HCT116 (cell line): ENCODE measurements at regions not wholly inside any gene's neighbourhood (a gene's known extent, or its start where the extent isn't known, plus 50 kb on each side); places are given as distances from the start of the nearest gene placed in this dataset.

ENCODE experiments used
- ATAC-seq: fragments of 200-7000 bp; cut with Tn5 transposase; 2 replicates; pipeline ENCODE4 v1.9.1; 2020; ENCODE audit warnings: mild to moderate bottlenecking, moderate library complexity
- BruUV-seq: library from RNA; stranded (reverse); fragments of 400-500 nt; replicated peaks from 2 replicates; lab custom pipeline; 2021; lab: Mats Ljungman, UMichigan
- CTCF ChIA-PET: fragments of 300-600 bp; sonication (Branson Sonifier 250); formaldehyde crosslinking; loops from one replicate; lab custom pipeline; 2021; ENCODE audit warnings: antibody characterized with exemption; lab: Charles Lee
- POLR2A ChIA-PET: fragments of 300-600, 350-600 bp; sonication (Branson Sonifier 250); formaldehyde crosslinking; loops from one replicate; lab custom pipeline; 2021; ENCODE audit warnings: antibody characterized with exemption; lab: Charles Lee
- RAD21 ChIA-PET, 2 experiments: fragments of 300-600 bp; sonication (Branson Sonifier 250); formaldehyde crosslinking; loops; one replicate each; lab custom pipeline; 2023; ENCODE audit warnings: low total read pairs in 2 of 2; ENCODE audit not compliant: uncharacterized antibody in 2 of 2, unreplicated experiment in 2 of 2, low non-redundant PET in 1 of 2; lab: Charles Lee
- DNase-seq: peaks from one replicate; pipeline ENCODE4 v3.0.0-alpha.2; 2010; ENCODE audit warnings: low read depth, low spot score
- H2AFZ ChIP-seq: fragments of 200-600 bp; shearing (Covaris generic), sonication (generic); 2 replicates; pipeline ENCODE4 v1.6.1; 2017; ENCODE audit warnings: low read depth, mixed run types, mixed read lengths, antibody characterized with exemption, low read length; ENCODE audit not compliant: poor library complexity, severe bottlenecking
- H3K27ac ChIP-seq: 2 replicates; pipeline ENCODE4 v1.5.1; 2012; ENCODE audit warnings: low read depth, low read length
- H3K27me3 ChIP-seq: fragments of 200-600 bp; sonication (generic); 2 replicates; pipeline ENCODE4 v1.6.1; 2016; ENCODE audit warnings: mixed run types, low read length, mixed read lengths; ENCODE audit not compliant: insufficient read depth
- H3K36me3 ChIP-seq, 2 experiments: fragments of 200-500 bp in 1 of 2; fragments of 200-600 bp in 1 of 2; sonication (Bioruptor generic) in 1 of 2; sonication (generic) in 1 of 2; 2 replicates each; pipeline versions ENCODE4 v1.5.1 to v1.6.1; 2014 to 2016; ENCODE audit warnings: low read length in 2 of 2, inconsistent platforms in 1 of 2, mixed read lengths in 1 of 2, mixed run types in 1 of 2; ENCODE audit not compliant: insufficient read depth in 2 of 2, control insufficient read depth in 1 of 2
- H3K4me1 ChIP-seq, 2 experiments: fragments of 200-600 bp in 1 of 2; sonication (generic) in 1 of 2; 2 replicates each; pipeline versions ENCODE4 v1.5.1 to v1.6.1; 2012 to 2017; ENCODE audit warnings: low read length in 2 of 2, inconsistent platforms in 1 of 2, mild to moderate bottlenecking in 1 of 2, mixed read lengths in 1 of 2, mixed run types in 1 of 2, moderate library complexity in 1 of 2; ENCODE audit not compliant: insufficient read depth in 2 of 2, control insufficient read depth in 1 of 2
- H3K4me2 ChIP-seq: fragments of 200-600 bp; sonication (generic); 2 replicates; pipeline ENCODE4 v1.6.1; 2017; ENCODE audit warnings: mixed run types, low read length, mixed read lengths
- H3K4me3 ChIP-seq, 2 experiments: fragments of 200-600 bp in 1 of 2; sonication (generic) in 1 of 2; replicated peaks in 1 of 2; 2 replicates each; pipeline ENCODE4 v1.5.1; 2011 to 2016; ENCODE audit warnings: low read length in 2 of 2, control low read depth in 1 of 2, low read depth in 1 of 2, mild to moderate bottlenecking in 1 of 2, mixed read lengths in 1 of 2, mixed run types in 1 of 2
- H3K79me2 ChIP-seq: fragments of 200-600 bp; sonication (generic); 2 replicates; pipeline ENCODE4 v1.6.1; 2017; ENCODE audit warnings: mild to moderate bottlenecking, mixed run types, low read length, moderate library complexity, mixed read lengths; ENCODE audit not compliant: insufficient read depth
- H3K9ac ChIP-seq: fragments of 200-600 bp; sonication (generic); 2 replicates; pipeline ENCODE4 v1.6.1; 2016; ENCODE audit warnings: low read length, mixed read lengths
- H3K9me2 ChIP-seq: fragments of 200-600 bp; sonication (generic), shearing (Covaris generic); 2 replicates; pipeline ENCODE4 v1.6.1; 2017; ENCODE audit warnings: mixed run types, mild to moderate bottlenecking, moderate library complexity; ENCODE audit not compliant: insufficient read depth
- H3K9me3 ChIP-seq, 2 experiments: fragments of 200-500 bp in 1 of 2; fragments of 200-600 bp in 1 of 2; sonication (Bioruptor generic) in 1 of 2; sonication (generic) in 1 of 2; 2 replicates each; pipeline ENCODE4 v1.6.1; 2014 to 2017; ENCODE audit warnings: low read length in 2 of 2, mixed read lengths in 2 of 2, inconsistent platforms in 1 of 2, low read depth in 1 of 2, mild to moderate bottlenecking in 1 of 2, mixed run types in 1 of 2, moderate library complexity in 1 of 2; ENCODE audit not compliant: control insufficient read depth in 1 of 2, insufficient read depth in 1 of 2
- H4K20me1 ChIP-seq: fragments of 200-600 bp; sonication (generic), shearing (Covaris generic); 2 replicates; pipeline ENCODE4 v1.6.1; 2017; ENCODE audit warnings: mixed run types, mild to moderate bottlenecking, moderate library complexity; ENCODE audit not compliant: insufficient read depth
- EGR1 ChIP-seq: IDR thresholded peaks from 2 replicates; pipeline ENCODE4 v1.6.1; 2012; ENCODE audit warnings: low read depth
- ELF1 ChIP-seq: IDR thresholded peaks from 2 replicates; pipeline ENCODE4 v1.6.1; 2012; ENCODE audit warnings: low read depth, borderline replicate concordance
- EZH2 ChIP-seq: fragments of 200-600 bp; sonication (generic); IDR thresholded peaks from 2 replicates; pipeline ENCODE4 v1.6.1; 2017; ENCODE audit warnings: antibody characterized with exemption, mixed run types
- FOSL1 ChIP-seq: IDR thresholded peaks from 2 replicates; pipeline ENCODE4 v1.6.1; 2012; ENCODE audit warnings: low read depth
- RAD21 ChIP-seq: IDR thresholded peaks from 2 replicates; pipeline ENCODE4 v1.6.1; 2012; ENCODE audit warnings: low read depth, mild to moderate bottlenecking
- REST ChIP-seq: IDR thresholded peaks from 2 replicates; pipeline ENCODE4 v1.6.1; 2012; ENCODE audit warnings: low read depth
- SIN3A ChIP-seq: IDR thresholded peaks from 2 replicates; pipeline ENCODE4 v1.6.1; 2012; ENCODE audit warnings: low read depth
- SP1 ChIP-seq: IDR thresholded peaks from 2 replicates; pipeline ENCODE4 v1.6.1; 2012; ENCODE audit warnings: low read depth
- SRF ChIP-seq: IDR thresholded peaks from 2 replicates; pipeline ENCODE4 v1.6.1; 2012; ENCODE audit warnings: low read depth
- TCF7L2 ChIP-seq: IDR thresholded peaks from 2 replicates; pipeline ENCODE4 v1.7.0; 2011; ENCODE audit warnings: borderline replicate concordance, inconsistent platforms; ENCODE audit not compliant: insufficient read depth, insufficient read length; ENCODE audit errors: extremely low read depth
- YY1 ChIP-seq: IDR thresholded peaks from 2 replicates; pipeline ENCODE4 v1.6.1; 2011; ENCODE audit warnings: low read length, low read depth, moderate library complexity, mild to moderate bottlenecking; ENCODE audit not compliant: insufficient replicate concordance; ENCODE audit errors: extremely low read depth
- ZBTB33 ChIP-seq: IDR thresholded peaks from 2 replicates; pipeline ENCODE4 v1.6.1; 2011; ENCODE audit warnings: mild to moderate bottlenecking, low read length, moderate library complexity; ENCODE audit not compliant: insufficient replicate concordance; ENCODE audit errors: extremely low read depth
- ZFX ChIP-seq: fragments of 450-650 bp; IDR thresholded peaks from 2 replicates; pipeline ENCODE4 v1.6.1; 2017
- intact Hi-C: fragments of 100-400 bp; cut with micrococcal nuclease; formaldehyde crosslinking; loops from 2 replicates; pipeline ENCODE4 v1.10.0; 2022

GRCh38 chr14:84456946-84457345 is 1073.0 kb upstream of the FLRT2 start:
- Histone ChIP-seq H3K4me2 (no peak overlapping the region), H4K20me1 (no peaks in the 10 kb centered on the region), H3K36me3 (no peaks in the 10 kb centered on the region), H3K27ac (no peak overlapping the region), H3K9me2 (no peaks in the 10 kb centered on the region), H3K79me2 (no peaks in the 10 kb centered on the region), H3K4me1 (no peaks in the 10 kb centered on the region), H3K9me3 (peaks cover 16 to 35% of the 10 kb centered on the region in 2 experiments; a peak in 2 of 4 replicates)
- intact Hi-C loops = no loop called here
- RAD21 ChIA-PET = no interaction called here
- POLR2A ChIA-PET = no interaction called here
- CTCF ChIA-PET = no interaction called here
- no peak for DNase-seq
- BruUV-seq = no TSS peak
- TF ChIP-seq ZBTB33 (no peak), YY1 (no peak), SP1 (no peak), ZFX (no peak), EGR1 (no peak), SIN3A (no peak)
- TF ChIP-seq, all 23 proteins: peak for 0
- no peak overlapping the region for H2AFZ ChIP-seq
- ATAC-seq = no peak
- H3K4me3 ChIP-seq = no peak overlapping the region
- H3K9ac ChIP-seq = no peak overlapping the region
- H3K27me3 ChIP-seq = no peaks in the 10 kb centered on the region

- Histone ChIP-seq H3K9me3 (peaks cover 13 to 36% of the 10 kb centered on the region in 2 experiments; a peak in 2 of 4 replicates), H3K4me1 (no peaks in the 10 kb centered on the region), H3K4me3 (no peak overlapping the region), H3K4me2 (no peak overlapping the region), H3K27me3 (no peaks in the 10 kb centered on the region), H3K79me2 (no peaks in the 10 kb centered on the region), H3K9me2 (no peaks in the 10 kb centered on the region), H2AFZ (no peak overlapping the region), H4K20me1 (no peaks in the 10 kb centered on the region), H3K27ac (no peak overlapping the region), H3K36me3 (no peaks in the 10 kb centered on the region), H3K9ac (no peak overlapping the region)
- ChIA-PET RAD21 (no interaction called here), POLR2A (no interaction called here), CTCF (no interaction called here)
- no TSS peak for BruUV-seq
- intact Hi-C loops = no loop called here
- DNase-seq = no peak
- ATAC-seq = no peak
- TF ChIP-seq ELF1 (no peak), EZH2 (no peak), SRF (no peak), ZBTB33 (no peak), TCF7L2 (no peak), FOSL1 (no peak), REST (no peak), YY1 (no peak), RAD21 (no peak)
Observed at GRCh38 chr14:84458881-84459280, 1071.1 kb upstream of the FLRT2 start.
